Keratinocyte (primary cell): ENCODE measurements at regions not wholly inside any gene's neighbourhood (a gene's known extent, or its start where the extent isn't known, plus 50 kb on each side); places are given as distances from the start of the nearest gene placed in this dataset.

Experiments
- DNase-seq: peaks from one replicate; pipeline ENCODE4 v3.0.0-alpha.2; 2011; ENCODE audit warnings: low read depth, missing footprints, low spot score
- FAIRE-seq: peaks from 2 replicates; lab custom pipeline; 2011; peaks lifted over from hg19 to GRCh38; lab: Jason Lieb, UNC
- H2AFZ ChIP-seq: 2 replicates; pipeline ENCODE4 v1.6.0; 2012; ENCODE audit warnings: low read length, control low read depth, inconsistent platforms; ENCODE audit not compliant: control insufficient read depth
- H3K27ac ChIP-seq: 2 replicates; pipeline ENCODE4 v1.5.1; 2011; ENCODE audit warnings: low read length; ENCODE audit not compliant: control insufficient read depth, insufficient read depth
- H3K27me3 ChIP-seq: 3 replicates; pipeline ENCODE4 v1.6.0; 2011; ENCODE audit warnings: low read length; ENCODE audit not compliant: control insufficient read depth, insufficient read depth; ENCODE audit errors: extremely low read depth
- H3K36me3 ChIP-seq, 2 experiments: 2 replicates in 1 of 2; 3 replicates in 1 of 2; pipeline ENCODE4 v1.5.1; 2011; ENCODE audit warnings: low read length in 2 of 2, mild to moderate bottlenecking in 1 of 2; ENCODE audit not compliant: control insufficient read depth in 2 of 2, insufficient read depth in 2 of 2; ENCODE audit errors: extremely low read depth in 1 of 2
- H3K4me1 ChIP-seq: 3 replicates; pipeline ENCODE4 v1.5.1; 2011; ENCODE audit warnings: low read length; ENCODE audit not compliant: control insufficient read depth, insufficient read depth; ENCODE audit errors: extremely low read depth
- H3K4me2 ChIP-seq: 3 replicates; pipeline ENCODE4 v1.6.0; 2011; ENCODE audit warnings: low read depth, low read length; ENCODE audit not compliant: control insufficient read depth, insufficient read depth; ENCODE audit errors: extremely low read depth
- H3K4me3 ChIP-seq, 3 experiments: fragments of 200-600 bp in 1 of 3; sonication (generic) in 1 of 3; 2 replicates in 2 of 3; 3 replicates in 1 of 3; pipeline ENCODE4 v1.5.1; 2011 to 2016; ENCODE audit warnings: low read length in 3 of 3, mild to moderate bottlenecking in 3 of 3, control low read depth in 2 of 3, inconsistent platforms in 1 of 3, low read depth in 1 of 3, mixed read lengths in 1 of 3, mixed run types in 1 of 3, moderate library complexity in 1 of 3; ENCODE audit not compliant: control insufficient read depth in 2 of 3, insufficient read depth in 2 of 3; ENCODE audit errors: extremely low read depth in 1 of 3
- H3K79me2 ChIP-seq: 2 replicates; pipeline ENCODE4 v1.6.0; 2012; ENCODE audit warnings: low read length; ENCODE audit not compliant: control insufficient read depth, insufficient read depth
- H3K9ac ChIP-seq: 3 replicates; pipeline ENCODE4 v1.6.0; 2011; ENCODE audit warnings: low read length; ENCODE audit not compliant: control insufficient read depth, insufficient read depth; ENCODE audit errors: extremely low read depth
- H3K9me1 ChIP-seq: 3 replicates; pipeline ENCODE4 v1.6.0; 2011; ENCODE audit warnings: low read length; ENCODE audit not compliant: control insufficient read depth, insufficient read depth; ENCODE audit errors: extremely low read depth
- H3K9me3 ChIP-seq: 2 replicates; pipeline ENCODE4 v1.5.1; 2012; ENCODE audit warnings: low read depth, low read length; ENCODE audit not compliant: control insufficient read depth
- H4K20me1 ChIP-seq: 3 replicates; pipeline ENCODE4 v1.6.0; 2011; ENCODE audit warnings: low read length; ENCODE audit not compliant: control insufficient read depth, insufficient read depth; ENCODE audit errors: extremely low read depth
- EZH2 ChIP-seq: IDR thresholded peaks from one replicate; pipeline ENCODE4 v1.6.1; 2012; ENCODE audit warnings: inconsistent platforms, mild to moderate bottlenecking, low read length, moderate library complexity
- dilution Hi-C: fragments of 300-500 bp; cut with MboI; formaldehyde crosslinking; loops from one replicate; pipeline ENCODE4 v1.7.0; 2020; ENCODE audit warnings: low sequenced_read_pairs; ENCODE audit not compliant: extremely low pct_ligation_motif_present
- TF ChIP-seq, protein P1 (sequence below), 3 experiments: IDR thresholded peaks in 1 of 3; conservative IDR thresholded peaks in 1 of 3; optimal IDR thresholded peaks in 1 of 3; 2 replicates in 2 of 3; 3 replicates in 1 of 3; pipeline versions ENCODE3 to v1.5.1; 2011; ENCODE audit warnings: low read length in 3 of 3, mild to moderate bottlenecking in 3 of 3, moderate library complexity in 2 of 3, control low read depth in 1 of 3, inconsistent platforms in 1 of 3; ENCODE audit not compliant: insufficient read depth in 2 of 3; ENCODE audit errors: extremely low read depth in 1 of 3

DNA sequence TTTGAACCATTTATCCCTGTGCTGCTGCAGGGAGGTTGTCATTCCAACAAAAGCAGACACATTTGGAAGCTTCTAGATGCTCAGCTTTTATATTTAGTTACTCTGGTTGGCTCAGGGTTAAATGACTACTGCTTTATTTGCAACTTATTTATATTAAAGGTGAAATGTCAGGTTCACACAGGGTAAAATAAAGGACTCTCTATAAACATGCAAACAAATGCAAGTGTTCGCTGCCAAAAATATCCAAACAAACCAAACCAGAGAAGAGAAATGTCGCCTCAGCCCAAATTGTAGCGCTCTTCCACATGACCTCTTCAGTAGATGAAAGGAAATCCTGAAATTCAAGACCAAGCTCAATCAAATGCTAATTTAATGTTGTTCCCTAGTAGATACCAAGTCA is 57.0 kb upstream of the LIFR start:
- H3K9me3 ChIP-seq: no peaks in the 10 kb centered on the region
- no peak overlapping the region for H2AFZ ChIP-seq
- dilution Hi-C loops: no loop called here
- TF ChIP-seq, protein P1, sequence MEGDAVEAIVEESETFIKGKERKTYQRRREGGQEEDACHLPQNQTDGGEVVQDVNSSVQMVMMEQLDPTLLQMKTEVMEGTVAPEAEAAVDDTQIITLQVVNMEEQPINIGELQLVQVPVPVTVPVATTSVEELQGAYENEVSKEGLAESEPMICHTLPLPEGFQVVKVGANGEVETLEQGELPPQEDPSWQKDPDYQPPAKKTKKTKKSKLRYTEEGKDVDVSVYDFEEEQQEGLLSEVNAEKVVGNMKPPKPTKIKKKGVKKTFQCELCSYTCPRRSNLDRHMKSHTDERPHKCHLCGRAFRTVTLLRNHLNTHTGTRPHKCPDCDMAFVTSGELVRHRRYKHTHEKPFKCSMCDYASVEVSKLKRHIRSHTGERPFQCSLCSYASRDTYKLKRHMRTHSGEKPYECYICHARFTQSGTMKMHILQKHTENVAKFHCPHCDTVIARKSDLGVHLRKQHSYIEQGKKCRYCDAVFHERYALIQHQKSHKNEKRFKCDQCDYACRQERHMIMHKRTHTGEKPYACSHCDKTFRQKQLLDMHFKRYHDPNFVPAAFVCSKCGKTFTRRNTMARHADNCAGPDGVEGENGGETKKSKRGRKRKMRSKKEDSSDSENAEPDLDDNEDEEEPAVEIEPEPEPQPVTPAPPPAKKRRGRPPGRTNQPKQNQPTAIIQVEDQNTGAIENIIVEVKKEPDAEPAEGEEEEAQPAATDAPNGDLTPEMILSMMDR (optimal IDR thresholded peaks at IDR 0.05 in 1 of 3, IDR thresholded peaks at IDR 0.05 in 1 of 3, conservative IDR thresholded peaks at IDR 0.05 in 1 of 3; ENCODE audit: extremely low read depth in 1 of 3, insufficient read depth in 2 of 3, low read length in 3 of 3): no peak
- TF ChIP-seq EZH2: no peak
- no peaks in the 10 kb centered on the region for H3K79me2 ChIP-seq
- H3K9ac ChIP-seq: no peak overlapping the region
- H3K36me3 ChIP-seq: no peaks in the 10 kb centered on the region
- H3K27me3 ChIP-seq: peaks cover 3% of the 10 kb centered on the region
- no peak for FAIRE-seq
- H3K4me2 ChIP-seq: no peak overlapping the region
- H4K20me1 ChIP-seq: no peaks in the 10 kb centered on the region
- DNase-seq: no peak
- no peak overlapping the region for H3K4me3 ChIP-seq
- no peak overlapping the region for H3K27ac ChIP-seq
- H3K4me1 ChIP-seq: no peaks in the 10 kb centered on the region
- H3K9me1 ChIP-seq: no peaks in the 10 kb centered on the region

DNA sequence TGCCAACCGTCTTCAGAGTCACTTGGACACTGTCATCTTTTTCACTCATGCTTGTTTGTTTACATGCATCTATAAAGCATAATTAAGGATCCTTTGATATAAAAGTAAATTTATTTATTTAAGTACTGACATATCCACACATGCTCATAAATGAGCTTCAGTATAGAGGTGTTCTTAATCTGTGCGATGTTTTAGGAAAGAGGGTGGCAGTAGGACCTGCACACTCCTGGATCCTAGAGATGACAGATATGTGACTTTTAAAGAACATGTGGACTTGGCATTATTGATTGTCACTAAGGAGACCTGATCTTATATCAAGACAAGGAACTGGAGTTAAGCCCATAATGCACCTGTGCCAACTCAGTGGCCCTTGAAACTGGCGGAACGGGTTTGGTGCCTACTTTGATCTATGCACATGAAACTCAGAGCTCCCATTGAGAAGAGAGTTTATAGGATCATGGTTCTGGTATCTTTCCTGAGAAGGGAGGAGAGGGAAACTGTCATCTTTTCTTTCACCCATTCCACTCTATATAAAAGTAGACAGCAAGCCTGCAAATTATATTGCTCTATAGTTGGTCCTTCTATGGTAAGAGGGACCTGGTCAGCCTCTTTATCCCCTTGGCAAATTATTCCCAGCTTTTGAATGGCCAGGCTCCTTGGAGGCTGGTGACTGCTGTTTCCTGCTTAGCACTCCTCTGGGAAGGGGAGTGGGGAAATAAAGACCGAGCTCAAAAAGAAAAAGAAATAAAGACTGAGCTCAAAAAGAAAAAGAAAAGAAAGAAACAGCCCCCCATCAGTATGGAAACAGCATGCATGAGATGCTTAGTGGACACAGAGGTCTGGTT is 57.8 kb upstream of the LIFR start:
- FAIRE-seq: no peak
- Histone ChIP-seq H3K9me3 (no peaks in the 10 kb centered on the region), H3K27ac (no peak overlapping the region), H3K36me3 (no peaks in the 10 kb centered on the region), H3K4me2 (no peak overlapping the region), H4K20me1 (no peaks in the 10 kb centered on the region), H3K4me1 (no peaks in the 10 kb centered on the region), H2AFZ (no peak overlapping the region), H3K4me3 (no peak overlapping the region), H3K9ac (no peak overlapping the region), H3K27me3 (peaks cover 3% of the 10 kb centered on the region), H3K9me1 (no peaks in the 10 kb centered on the region), H3K79me2 (no peaks in the 10 kb centered on the region)
- TF ChIP-seq, protein P1 (optimal IDR thresholded peaks at IDR 0.05 in 1 of 3, IDR thresholded peaks at IDR 0.05 in 1 of 3, conservative IDR thresholded peaks at IDR 0.05 in 1 of 3; ENCODE audit: extremely low read depth in 1 of 3, insufficient read depth in 2 of 3, low read length in 3 of 3): no peak
- TF ChIP-seq EZH2: no peak
- dilution Hi-C loops: no loop called here
- no peak for DNase-seq
